SJSA1 (cell line): ENCODE measurements at regions not wholly inside any gene's neighbourhood (a gene's known extent, or its start where the extent isn't known, plus 50 kb on each side); places are given as distances from the start of the nearest gene placed in this dataset.
"Not testable (repeated sequence)": the region's sequence is repeated elsewhere in the genome, so short reads cannot be mapped to it uniquely, and the experiment has no call there.

Experiments
- DNase-seq, 2 experiments: peaks; one replicate each; pipeline ENCODE4 v3.0.0-alpha.2; 2015 to 2020; ENCODE audit warnings: low spot score in 2 of 2, low read depth in 1 of 2
- H3K27ac ChIP-seq: fragments of 250-450 bp; sonication (Bioruptor Pico); 2 replicates; pipeline ENCODE4 v1.5.1; 2020; ENCODE audit warnings: mild to moderate bottlenecking, moderate library complexity
- H3K27me3 ChIP-seq: fragments of 250-450 bp; sonication (Bioruptor Pico); replicated peaks from 2 replicates; pipeline ENCODE4 v1.5.1; 2020; ENCODE audit warnings: mild to moderate bottlenecking, moderate library complexity
- H3K36me3 ChIP-seq: fragments of 250-450 bp; sonication (Bioruptor Pico); 2 replicates; pipeline ENCODE4 v1.5.1; 2020; ENCODE audit warnings: mild to moderate bottlenecking
- H3K4me1 ChIP-seq: fragments of 250-450 bp; sonication (Bioruptor Pico); replicated peaks from 2 replicates; pipeline ENCODE4 v1.6.1; 2021; ENCODE audit warnings: mild to moderate bottlenecking
- H3K4me3 ChIP-seq: fragments of 250-450 bp; sonication (Bioruptor Pico); 2 replicates; pipeline ENCODE4 v1.5.1; 2020; ENCODE audit warnings: mild to moderate bottlenecking
- H3K9me3 ChIP-seq: fragments of 250-450 bp; sonication (Bioruptor Pico); replicated peaks from 2 replicates; pipeline ENCODE4 v1.5.1; 2020; ENCODE audit warnings: mild to moderate bottlenecking

DNA sequence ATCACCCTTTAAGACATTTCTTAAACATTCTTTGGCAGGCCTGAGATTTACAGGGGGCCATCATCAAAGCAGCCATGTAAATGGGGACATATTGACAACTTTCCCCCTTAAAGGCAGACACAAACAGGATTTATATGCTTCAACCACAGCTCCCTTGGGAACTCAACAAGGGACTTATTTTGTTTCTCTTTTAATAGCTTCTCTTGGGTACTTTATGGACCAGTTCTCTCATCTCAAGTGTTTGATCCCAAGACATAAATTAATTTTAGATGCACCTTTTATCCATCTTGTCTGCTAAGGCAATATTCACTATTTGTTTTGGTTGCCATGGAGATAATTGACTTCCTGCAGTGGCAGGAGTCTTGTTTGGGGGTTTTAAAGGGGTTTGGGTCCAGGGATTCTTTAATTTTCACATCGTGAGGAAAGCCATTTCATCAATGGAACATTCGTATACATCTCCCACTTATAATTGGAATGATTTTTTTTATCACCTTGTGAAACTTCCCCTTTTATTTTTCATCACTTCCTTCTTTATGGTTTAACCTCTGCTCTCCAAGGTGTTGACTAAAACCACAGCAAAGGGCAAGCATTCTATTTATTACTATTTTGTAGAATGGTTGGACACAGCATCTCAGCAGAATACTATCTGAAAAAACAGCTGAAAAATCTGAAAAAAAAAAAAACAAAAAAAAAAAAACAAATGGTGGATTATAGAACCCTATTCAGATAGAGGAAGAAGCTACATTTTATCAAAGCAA lies 726.0 kb downstream of the DIAPH3 start:
- H3K27me3 ChIP-seq, result no peaks in the 10 kb centered on the region
- H3K27ac ChIP-seq, result no peak overlapping the region
- no peaks in the 10 kb centered on the region for H3K9me3 ChIP-seq
- DNase-seq, result no peak
- no peak overlapping the region for H3K4me3 ChIP-seq
- H3K4me1 ChIP-seq, result no peaks in the 10 kb centered on the region
- H3K36me3 ChIP-seq, result no peaks in the 10 kb centered on the region

GRCh38 chr13:59439776-59440428 lies 723.8 kb downstream of the DIAPH3 start:
- Histone ChIP-seq H3K4me1 (no peaks in the 10 kb centered on the region), H3K27ac (no peak overlapping the region), H3K27me3 (no peaks in the 10 kb centered on the region), H3K36me3 (no peaks in the 10 kb centered on the region), H3K4me3 (no peak overlapping the region), H3K9me3 (no peaks in the 10 kb centered on the region)
- DNase-seq, result no peak

- not testable (repeated sequence) for H3K4me3 ChIP-seq, H3K9me3 ChIP-seq, H3K4me1 ChIP-seq, H3K27ac ChIP-seq, DNase-seq, H3K36me3 ChIP-seq, H3K27me3 ChIP-seq
Observed at GRCh38 chr13:59441068-59441467, 722.7 kb downstream of the DIAPH3 start.

DNA sequence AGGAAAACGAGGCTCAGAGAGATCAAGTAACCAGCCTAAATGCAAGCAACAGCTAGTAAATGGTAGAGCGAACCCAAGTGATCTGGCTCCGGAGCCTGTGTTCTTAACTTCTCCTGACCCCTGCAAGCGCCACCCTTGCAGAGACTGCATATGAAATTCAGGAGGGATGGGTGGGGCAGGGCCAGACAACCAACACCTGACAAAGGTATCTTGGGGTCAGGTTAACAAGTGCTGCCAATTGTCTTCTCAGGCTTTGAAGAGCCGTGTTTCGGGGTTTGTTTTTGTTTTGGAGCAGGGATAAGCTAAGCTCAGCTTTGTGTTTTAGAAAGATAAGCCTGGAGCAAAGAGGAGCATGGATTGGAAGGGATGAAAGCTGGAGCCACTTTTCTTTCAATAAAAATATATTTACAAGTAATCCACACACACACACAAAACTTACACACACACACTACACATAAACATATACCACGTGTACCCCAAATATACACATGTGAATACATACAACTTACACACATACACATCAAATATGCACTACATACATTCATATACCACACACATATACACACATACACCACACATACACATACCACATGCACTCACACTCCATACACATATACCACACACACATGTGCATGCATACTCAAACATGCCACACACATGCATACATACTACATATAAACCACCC lies 722.0 kb downstream of the DIAPH3 start:
- Histone ChIP-seq H3K4me3 (no peak overlapping the region), H3K36me3 (no peaks in the 10 kb centered on the region), H3K9me3 (no peaks in the 10 kb centered on the region), H3K27me3 (no peaks in the 10 kb centered on the region), H3K27ac (no peak overlapping the region), H3K4me1 (no peaks in the 10 kb centered on the region)
- no peak for DNase-seq

- DNase-seq, result no peak
- Histone ChIP-seq H3K27ac (no peak overlapping the region), H3K4me1 (no peaks in the 10 kb centered on the region), H3K36me3 (no peaks in the 10 kb centered on the region), H3K27me3 (no peaks in the 10 kb centered on the region), H3K9me3 (no peaks in the 10 kb centered on the region), H3K4me3 (no peak overlapping the region)
Observed at GRCh38 chr13:59442461-59442860, 721.3 kb downstream of the DIAPH3 start.

GRCh38 chr13:59442944-59443486 lies 720.7 kb downstream of the DIAPH3 start:
- Histone ChIP-seq H3K27ac (no peak overlapping the region), H3K4me3 (no peak overlapping the region), H3K4me1 (peaks cover 4% of the 10 kb centered on the region), H3K36me3 (no peaks in the 10 kb centered on the region), H3K27me3 (no peaks in the 10 kb centered on the region), H3K9me3 (no peaks in the 10 kb centered on the region)
- no peak for DNase-seq

GRCh38 chr13:59444210-59444857 lies 719.4 kb downstream of the DIAPH3 start:
- Histone ChIP-seq H3K4me3 (no peak overlapping the region), H3K9me3 (no peaks in the 10 kb centered on the region), H3K36me3 (no peaks in the 10 kb centered on the region), H3K27me3 (no peaks in the 10 kb centered on the region), H3K4me1 (peaks cover 5% of the 10 kb centered on the region), H3K27ac (no peak overlapping the region)
- no peak for DNase-seq

GRCh38 chr13:59445812-59446211 lies 717.9 kb downstream of the DIAPH3 start:
- Histone ChIP-seq H3K36me3 (no peaks in the 10 kb centered on the region), H3K4me1 (peaks cover 5% of the 10 kb centered on the region), H3K27ac (no peak overlapping the region), H3K27me3 (no peaks in the 10 kb centered on the region), H3K9me3 (no peaks in the 10 kb centered on the region), H3K4me3 (no peak overlapping the region)
- DNase-seq, result no peak

GRCh38 chr13:59446391-59446790 lies 717.3 kb downstream of the DIAPH3 start:
- no peak for DNase-seq
- Histone ChIP-seq H3K4me1 (peaks cover 5% of the 10 kb centered on the region), H3K27ac (no peak overlapping the region), H3K27me3 (no peaks in the 10 kb centered on the region), H3K4me3 (no peak overlapping the region), H3K9me3 (no peaks in the 10 kb centered on the region), H3K36me3 (no peaks in the 10 kb centered on the region)

DNA sequence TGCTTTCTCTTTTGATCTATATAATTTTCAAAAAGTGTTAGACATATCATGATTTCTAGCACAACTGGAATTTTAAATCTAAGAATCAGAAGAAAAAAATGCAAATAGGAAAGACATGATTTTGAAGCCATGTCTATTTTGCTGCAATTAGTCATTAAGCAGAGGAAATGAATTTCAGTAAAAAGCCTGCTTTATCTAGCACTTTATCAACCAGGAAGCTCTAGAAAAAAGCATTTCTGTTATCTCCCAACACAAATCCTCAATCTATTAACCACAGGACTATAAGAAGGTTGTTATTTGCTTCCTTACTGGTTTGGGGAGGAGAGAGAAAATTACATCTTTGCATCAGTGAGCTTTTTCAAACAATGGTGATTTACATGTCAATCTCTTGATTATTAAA lies 716.7 kb downstream of the DIAPH3 start:
- Histone ChIP-seq H3K27me3 (no peaks in the 10 kb centered on the region), H3K36me3 (no peaks in the 10 kb centered on the region), H3K4me1 (peaks cover 5% of the 10 kb centered on the region), H3K4me3 (no peak overlapping the region), H3K9me3 (no peaks in the 10 kb centered on the region), H3K27ac (no peak overlapping the region)
- DNase-seq, result no peak

GRCh38 chr13:59447846-59448620 lies 715.7 kb downstream of the DIAPH3 start:
- Histone ChIP-seq H3K27ac (peak overlapping the region; percentile 17; the same call in 1 of the 2 replicates), H3K36me3 (no peaks in the 10 kb centered on the region), H3K4me3 (no peak overlapping the region), H3K9me3 (no peaks in the 10 kb centered on the region), H3K27me3 (no peaks in the 10 kb centered on the region), H3K4me1 (peaks cover 5% of the 10 kb centered on the region)
- DNase-seq, result peak in 1 of 2 experiments; percentile 21

- Histone ChIP-seq H3K9me3 (no peaks in the 10 kb centered on the region), H3K27ac (no peak overlapping the region), H3K4me3 (no peak overlapping the region), H3K27me3 (no peaks in the 10 kb centered on the region), H3K4me1 (peaks cover 5% of the 10 kb centered on the region), H3K36me3 (no peaks in the 10 kb centered on the region)
- DNase-seq, result no peak
Observed at GRCh38 chr13:59449750-59450149, 714.0 kb downstream of the DIAPH3 start.

- Histone ChIP-seq H3K9me3 (no peaks in the 10 kb centered on the region), H3K4me1 (peaks cover 5% of the 10 kb centered on the region), H3K27ac (no peak overlapping the region), H3K36me3 (no peaks in the 10 kb centered on the region), H3K4me3 (no peak overlapping the region), H3K27me3 (no peaks in the 10 kb centered on the region)
- no peak for DNase-seq
Observed at GRCh38 chr13:59450229-59450628, 713.5 kb downstream of the DIAPH3 start.
